ENCODE measurements at regions not wholly inside any gene's neighbourhood (a gene's known extent, or its start where the extent isn't known, plus 50 kb on each side); places are given as distances from the start of the nearest gene placed in this dataset.

DNA sequence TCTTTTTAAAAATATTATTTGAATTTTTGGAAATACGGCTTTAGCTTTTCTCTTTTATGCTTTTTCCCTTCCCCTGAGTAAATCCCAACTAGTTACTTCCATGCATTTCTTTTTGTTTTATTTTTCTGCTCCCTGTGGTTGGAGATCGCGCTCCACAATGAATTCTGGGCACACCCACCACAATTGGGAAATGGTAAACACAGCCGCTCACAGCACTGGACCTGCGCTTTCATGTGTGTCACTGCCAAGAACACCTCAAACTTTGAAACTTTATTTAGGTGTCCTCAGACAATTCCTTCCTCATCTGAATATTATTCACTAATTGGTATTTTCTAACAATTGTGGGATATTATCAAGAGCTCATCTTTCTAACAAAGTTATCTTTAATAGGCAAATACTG lies 82.8 kb upstream of the TMEM18 start:
- TF ChIP-seq, protein P1, sequence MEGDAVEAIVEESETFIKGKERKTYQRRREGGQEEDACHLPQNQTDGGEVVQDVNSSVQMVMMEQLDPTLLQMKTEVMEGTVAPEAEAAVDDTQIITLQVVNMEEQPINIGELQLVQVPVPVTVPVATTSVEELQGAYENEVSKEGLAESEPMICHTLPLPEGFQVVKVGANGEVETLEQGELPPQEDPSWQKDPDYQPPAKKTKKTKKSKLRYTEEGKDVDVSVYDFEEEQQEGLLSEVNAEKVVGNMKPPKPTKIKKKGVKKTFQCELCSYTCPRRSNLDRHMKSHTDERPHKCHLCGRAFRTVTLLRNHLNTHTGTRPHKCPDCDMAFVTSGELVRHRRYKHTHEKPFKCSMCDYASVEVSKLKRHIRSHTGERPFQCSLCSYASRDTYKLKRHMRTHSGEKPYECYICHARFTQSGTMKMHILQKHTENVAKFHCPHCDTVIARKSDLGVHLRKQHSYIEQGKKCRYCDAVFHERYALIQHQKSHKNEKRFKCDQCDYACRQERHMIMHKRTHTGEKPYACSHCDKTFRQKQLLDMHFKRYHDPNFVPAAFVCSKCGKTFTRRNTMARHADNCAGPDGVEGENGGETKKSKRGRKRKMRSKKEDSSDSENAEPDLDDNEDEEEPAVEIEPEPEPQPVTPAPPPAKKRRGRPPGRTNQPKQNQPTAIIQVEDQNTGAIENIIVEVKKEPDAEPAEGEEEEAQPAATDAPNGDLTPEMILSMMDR (IDR thresholded peaks at IDR 0.05): no peak
- TF ChIP-seq ELF1 (IDR thresholded peaks at IDR 0.05) (no peak), NFIC (IDR thresholded peaks at IDR 0.05; ENCODE audit: borderline replicate concordance) (no peak), NRF1 (IDR thresholded peaks at IDR 0.05; ENCODE audit: low read depth, low read length) (no peak), SIN3A (IDR thresholded peaks at IDR 0.05; ENCODE audit: borderline replicate concordance, low read depth, low read length) (no peak)
